B cell (primary cell): ENCODE measurements at regions not wholly inside any gene's neighbourhood (a gene's known extent, or its start where the extent isn't known, plus 50 kb on each side); places are given as distances from the start of the nearest gene placed in this dataset.

Experiments
- CTCF ChIP-seq: fragments of 200-600 bp; IDR thresholded peaks from one replicate; pipeline ENCODE4 v1.8.0; 2022; ENCODE audit warnings: antibody characterized with exemption, mild to moderate bottlenecking
- EZH2 ChIP-seq: IDR thresholded peaks from 2 replicates; pipeline ENCODE4 v1.6.1; 2012; ENCODE audit warnings: borderline replicate concordance, low read depth, mild to moderate bottlenecking, moderate library complexity, low read length; ENCODE audit not compliant: insufficient read depth, poor library complexity, severe bottlenecking

GRCh38 chr1:29838738-29839320, 602.5 kb downstream of the PTPRU start:
- no peak for TF ChIP-seq CTCF
- no peak for TF ChIP-seq EZH2
